Vagina (tissue), 2 donors: ENCODE measurements at regions not wholly inside any gene's neighbourhood (a gene's known extent, or its start where the extent isn't known, plus 50 kb on each side); places are given as distances from the start of the nearest gene placed in this dataset.

ENCODE experiments used
- POLR2A ChIP-seq, 2 donors: fragments of 450-650 bp; IDR thresholded peaks; one replicate each; pipeline ENCODE4 v1.6.1; 2017; ENCODE audit warnings: antibody characterized with exemption in 2 of 2, mild to moderate bottlenecking in 2 of 2, moderate library complexity in 2 of 2
- TF ChIP-seq, protein P1 (sequence below), 3 experiments: fragments of 450-650 bp in 2 of 3; fragments of 200-600 bp in 1 of 3; sonication (generic) in 1 of 3; IDR thresholded peaks; one replicate each; pipeline ENCODE4 v1.5.1; 2017 to 2019; ENCODE audit warnings: antibody characterized with exemption in 3 of 3, mild to moderate bottlenecking in 2 of 3, moderate library complexity in 2 of 3

DNA sequence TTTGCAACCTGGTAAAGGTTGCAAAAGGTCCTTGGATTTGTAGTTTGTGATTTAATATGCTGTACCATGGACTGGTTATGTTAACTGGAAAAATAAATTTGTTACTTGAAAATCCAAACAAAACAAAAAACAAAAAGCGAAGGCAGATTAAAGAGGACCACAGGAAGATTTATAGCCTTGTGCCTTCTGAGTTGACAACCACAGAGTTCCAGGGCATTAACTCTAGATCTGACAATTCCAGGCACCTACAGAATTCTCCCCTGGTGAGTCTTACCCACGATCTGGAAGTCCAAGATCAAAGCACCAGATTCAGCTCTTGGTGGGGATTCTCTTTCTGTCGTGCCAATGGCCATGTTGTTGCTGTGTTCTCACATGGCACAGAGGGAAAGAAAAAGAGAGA lies 107.9 kb upstream of the SELENOP start:
- no peak for TF ChIP-seq POLR2A (IDR thresholded peaks at IDR 0.05)
- TF ChIP-seq, protein P1, sequence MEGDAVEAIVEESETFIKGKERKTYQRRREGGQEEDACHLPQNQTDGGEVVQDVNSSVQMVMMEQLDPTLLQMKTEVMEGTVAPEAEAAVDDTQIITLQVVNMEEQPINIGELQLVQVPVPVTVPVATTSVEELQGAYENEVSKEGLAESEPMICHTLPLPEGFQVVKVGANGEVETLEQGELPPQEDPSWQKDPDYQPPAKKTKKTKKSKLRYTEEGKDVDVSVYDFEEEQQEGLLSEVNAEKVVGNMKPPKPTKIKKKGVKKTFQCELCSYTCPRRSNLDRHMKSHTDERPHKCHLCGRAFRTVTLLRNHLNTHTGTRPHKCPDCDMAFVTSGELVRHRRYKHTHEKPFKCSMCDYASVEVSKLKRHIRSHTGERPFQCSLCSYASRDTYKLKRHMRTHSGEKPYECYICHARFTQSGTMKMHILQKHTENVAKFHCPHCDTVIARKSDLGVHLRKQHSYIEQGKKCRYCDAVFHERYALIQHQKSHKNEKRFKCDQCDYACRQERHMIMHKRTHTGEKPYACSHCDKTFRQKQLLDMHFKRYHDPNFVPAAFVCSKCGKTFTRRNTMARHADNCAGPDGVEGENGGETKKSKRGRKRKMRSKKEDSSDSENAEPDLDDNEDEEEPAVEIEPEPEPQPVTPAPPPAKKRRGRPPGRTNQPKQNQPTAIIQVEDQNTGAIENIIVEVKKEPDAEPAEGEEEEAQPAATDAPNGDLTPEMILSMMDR (IDR thresholded peaks at IDR 0.05), result no peak
